Mesenchymal stem cell (in vitro differentiated cells and primary cell): ENCODE measurements at regions not wholly inside any gene's neighbourhood (a gene's known extent, or its start where the extent isn't known, plus 50 kb on each side); places are given as distances from the start of the nearest gene placed in this dataset.

ENCODE experiments used
- DNase-seq: peaks from one replicate; pipeline ENCODE4 v3.0.0-alpha.2; 2013
- H2AFZ ChIP-seq: one replicate; pipeline ENCODE4 v1.6.1; 2013; ENCODE audit warnings: low read depth, mild to moderate bottlenecking, control low read depth, inconsistent platforms, low read length, moderate library complexity
- H2AK5ac ChIP-seq: 2 replicates; pipeline ENCODE4 v1.6.1; 2013; ENCODE audit warnings: low read length, moderate library complexity, mild to moderate bottlenecking, inconsistent platforms; ENCODE audit not compliant: severe bottlenecking
- H2BK120ac ChIP-seq: one replicate; pipeline ENCODE4 v1.6.1; 2013; ENCODE audit warnings: low read depth, mild to moderate bottlenecking, inconsistent platforms, low read length, moderate library complexity
- H2BK12ac ChIP-seq, 2 experiments: one replicate each; pipeline ENCODE4 v1.6.1; 2013; ENCODE audit warnings: inconsistent platforms in 2 of 2, low read length in 2 of 2, mild to moderate bottlenecking in 2 of 2, moderate library complexity in 2 of 2, control low read depth in 1 of 2
- H2BK15ac ChIP-seq: one replicate; pipeline ENCODE4 v1.6.1; 2013; ENCODE audit warnings: mild to moderate bottlenecking, low read depth, inconsistent platforms; ENCODE audit not compliant: poor library complexity, severe bottlenecking
- H2BK5ac ChIP-seq: 2 replicates; pipeline ENCODE4 v1.6.1; 2013; ENCODE audit warnings: low read depth, mild to moderate bottlenecking, low read length, control low read depth, inconsistent platforms; ENCODE audit not compliant: poor library complexity, severe bottlenecking
- H3K14ac ChIP-seq, 2 experiments: one replicate each; pipeline ENCODE4 v1.6.1; 2013; ENCODE audit warnings: inconsistent platforms in 2 of 2, low read length in 2 of 2, control low read depth in 1 of 2, mild to moderate bottlenecking in 1 of 2, moderate library complexity in 1 of 2
- H3K18ac ChIP-seq, 2 experiments: one replicate each; pipeline ENCODE4 v1.6.1; 2013; ENCODE audit warnings: inconsistent platforms in 2 of 2, low read length in 2 of 2, control low read depth in 1 of 2, low read depth in 1 of 2, mild to moderate bottlenecking in 1 of 2
- H3K23ac ChIP-seq, 2 experiments: one replicate each; pipeline ENCODE4 v1.6.1; 2013; ENCODE audit warnings: inconsistent platforms in 2 of 2, low read length in 2 of 2, mild to moderate bottlenecking in 2 of 2, moderate library complexity in 2 of 2, control low read depth in 1 of 2
- H3K27ac ChIP-seq: 2 replicates; pipeline ENCODE4 v1.5.1; 2013; ENCODE audit warnings: mild to moderate bottlenecking, moderate library complexity, low read length, control low read depth, inconsistent platforms; ENCODE audit not compliant: poor library complexity, severe bottlenecking
- H3K27me3 ChIP-seq, 2 experiments: 2 replicates each; pipeline versions ENCODE4 v1.6.1 to v1.7.0; 2013; ENCODE audit warnings: low read length in 2 of 2, mild to moderate bottlenecking in 2 of 2, moderate library complexity in 2 of 2, control low read depth in 1 of 2, inconsistent platforms in 1 of 2; ENCODE audit not compliant: control insufficient read depth in 1 of 2, insufficient read depth in 1 of 2
- H3K36me3 ChIP-seq, 2 experiments: 2 replicates each; pipeline versions ENCODE4 v1.6.1 to v1.7.0; 2013; ENCODE audit warnings: low read length in 2 of 2, control low read depth in 1 of 2, inconsistent platforms in 1 of 2, low read depth in 1 of 2, mild to moderate bottlenecking in 1 of 2; ENCODE audit not compliant: insufficient read depth in 2 of 2, control insufficient read depth in 1 of 2
- H3K4ac ChIP-seq, 2 experiments: one replicate each; pipeline ENCODE4 v1.6.1; 2013; ENCODE audit warnings: inconsistent platforms in 2 of 2, low read length in 2 of 2, mild to moderate bottlenecking in 2 of 2, moderate library complexity in 2 of 2, control low read depth in 1 of 2, low read depth in 1 of 2
- H3K4me1 ChIP-seq: 2 replicates; pipeline ENCODE4 v1.6.1; 2013; ENCODE audit warnings: low read depth, low read length, control low read depth; ENCODE audit not compliant: control insufficient read depth, insufficient read depth
- H3K4me2 ChIP-seq: 2 replicates; pipeline ENCODE4 v1.6.1; 2013; ENCODE audit warnings: low read length, mild to moderate bottlenecking, inconsistent platforms; ENCODE audit not compliant: poor library complexity, severe bottlenecking
- H3K4me3 ChIP-seq, 2 experiments: 2 replicates each; pipeline versions ENCODE4 v1.5.1 to v1.7.0; 2013; ENCODE audit warnings: low read length in 2 of 2, mild to moderate bottlenecking in 2 of 2, control low read depth in 1 of 2, low read depth in 1 of 2; ENCODE audit not compliant: insufficient read depth in 1 of 2
- H3K79me1 ChIP-seq: replicated peaks from 2 replicates; pipeline ENCODE4 v1.6.1; 2013; ENCODE audit warnings: mild to moderate bottlenecking, control low read depth, low read length, inconsistent platforms; ENCODE audit not compliant: poor library complexity, severe bottlenecking
- H3K9ac ChIP-seq: 2 replicates; pipeline ENCODE4 v1.7.0; 2013; ENCODE audit warnings: mild to moderate bottlenecking, low read length, moderate library complexity
- H3K9me3 ChIP-seq: 2 replicates; pipeline ENCODE4 v1.7.0; 2013; ENCODE audit warnings: mild to moderate bottlenecking, low read length; ENCODE audit not compliant: control insufficient read depth
- H4K8ac ChIP-seq: one replicate; pipeline ENCODE4 v1.6.1; 2013; ENCODE audit warnings: inconsistent platforms, mild to moderate bottlenecking, low read length, moderate library complexity
- H4K91ac ChIP-seq: one replicate; pipeline ENCODE4 v1.6.1; 2013; ENCODE audit warnings: mild to moderate bottlenecking, low read length, inconsistent platforms
- WGBS: methylation state at CpG from one replicate; pipeline ENCODE4 v1.1.7; 2013; ENCODE audit warnings: mixed read lengths; 5-methylcytosine and 5-hydroxymethylcytosine counted together

DNA sequence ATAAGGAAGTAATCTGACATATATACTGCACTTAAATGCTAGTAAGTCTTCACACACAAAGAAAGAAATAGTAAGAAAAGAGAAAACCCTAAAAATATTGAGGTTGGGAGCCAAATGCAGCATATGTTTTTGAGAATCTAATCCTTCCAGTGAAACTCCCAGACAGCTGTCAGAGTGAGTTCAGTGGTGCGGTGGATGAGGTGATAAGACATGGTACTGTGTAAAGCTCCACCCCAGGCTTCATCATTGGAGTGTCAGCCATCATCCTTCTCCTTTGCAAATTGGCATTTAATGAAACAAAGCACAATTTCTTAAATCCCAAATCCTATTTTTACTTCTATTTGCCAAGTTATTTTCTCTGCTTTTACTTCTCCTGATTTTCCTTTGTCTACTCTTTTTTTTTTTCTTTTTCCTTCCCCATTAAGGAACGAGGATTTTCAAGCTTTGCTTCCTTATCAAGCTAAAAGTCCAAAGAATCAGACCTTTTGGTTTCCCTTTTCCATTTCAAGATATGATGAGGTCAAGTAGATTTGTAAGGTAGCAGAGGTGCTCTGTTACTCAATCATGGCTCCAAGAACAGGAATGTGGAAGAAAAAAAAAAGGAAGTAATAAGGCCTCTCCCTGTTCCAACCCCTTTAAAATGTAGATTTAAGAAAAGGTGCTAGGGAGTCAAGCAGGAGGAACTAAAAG is 343.3 kb downstream of the SETD4 start:
- Histone ChIP-seq H3K14ac (no peak overlapping the region), H3K36me3 (no peaks in the 10 kb centered on the region), H2AFZ (no peak overlapping the region), H3K18ac (no peak overlapping the region), H2BK15ac (no peak overlapping the region), H3K4me1 (no peaks in the 10 kb centered on the region), H3K4me2 (no peak overlapping the region), H3K27me3 (peaks cover 0 to 25% of the 10 kb centered on the region in 2 experiments), H4K91ac (no peak overlapping the region), H2BK120ac (no peak overlapping the region), H4K8ac (no peak overlapping the region), H3K4ac (no peak overlapping the region), H2BK5ac (no peak overlapping the region), H3K79me1 (no peaks in the 10 kb centered on the region), H3K27ac (no peak overlapping the region), H3K9ac (no peak overlapping the region), H3K9me3 (peaks cover 3% of the 10 kb centered on the region), H2AK5ac (no peak overlapping the region), H2BK12ac (no peak overlapping the region), H3K4me3 (no peak overlapping the region), H3K23ac (no peak overlapping the region)
- WGBS: 60% methylated on average over 1 of the region's 2 CpGs
- DNase-seq: no peak

DNA sequence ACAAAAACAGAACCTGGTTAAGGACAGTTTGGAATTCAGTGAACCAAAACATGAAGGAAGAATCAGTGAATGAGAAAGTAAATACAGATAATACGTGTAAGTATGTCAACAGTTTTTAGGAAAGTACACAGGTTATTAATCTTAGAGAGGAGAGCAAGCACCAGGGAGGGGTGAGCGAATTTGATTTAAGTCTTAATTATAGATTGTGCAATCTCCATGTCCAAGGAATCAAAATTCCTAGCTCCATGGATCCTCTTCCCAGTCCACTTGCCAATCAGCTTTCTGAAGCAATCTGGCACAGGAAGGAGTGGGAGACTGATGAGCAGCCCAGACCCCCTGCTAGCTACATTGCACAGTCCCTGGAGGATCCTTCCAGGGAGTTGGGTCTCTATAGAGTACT is 346.4 kb downstream of the SETD4 start:
- Histone ChIP-seq H2BK12ac (no peak overlapping the region), H3K18ac (no peak overlapping the region), H4K91ac (no peak overlapping the region), H3K4me3 (no peak overlapping the region), H3K79me1 (no peaks in the 10 kb centered on the region), H2AFZ (no peak overlapping the region), H2BK15ac (no peak overlapping the region), H2AK5ac (no peak overlapping the region), H4K8ac (no peak overlapping the region), H3K4me1 (no peaks in the 10 kb centered on the region), H3K4ac (no peak overlapping the region), H3K14ac (no peak overlapping the region), H3K4me2 (no peak overlapping the region), H2BK5ac (no peak overlapping the region), H3K9me3 (no peaks in the 10 kb centered on the region), H3K27ac (no peak overlapping the region), H3K27me3 (peaks cover 0 to 23% of the 10 kb centered on the region in 2 experiments), H2BK120ac (no peak overlapping the region), H3K36me3 (no peaks in the 10 kb centered on the region), H3K23ac (no peak overlapping the region), H3K9ac (no peak overlapping the region)
- DNase-seq: no peak
- WGBS: 91% methylated on average over 1 of the region's 2 CpGs

DNA sequence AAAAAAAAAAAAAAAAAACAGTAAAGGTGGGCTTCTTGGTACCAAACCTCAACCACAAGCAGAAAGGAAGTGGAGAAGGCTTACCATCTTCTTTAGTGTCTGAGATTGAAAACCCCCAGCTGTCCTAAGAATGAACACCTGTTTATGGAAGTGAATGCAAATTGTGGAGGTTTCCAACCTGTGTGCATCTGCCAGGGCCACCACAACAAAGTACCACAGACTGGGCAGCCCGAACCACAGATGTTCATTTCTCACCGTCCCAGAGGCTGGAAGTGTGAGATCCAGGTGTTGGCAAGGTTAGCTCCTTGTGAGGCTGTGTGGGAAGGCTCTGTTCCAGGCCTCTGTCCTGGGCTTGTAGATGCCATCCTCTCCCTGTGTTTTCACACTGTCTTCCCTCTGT is 348.7 kb downstream of the SETD4 start:
- no peak overlapping the region for H3K4ac ChIP-seq
- WGBS: 97% methylated on average over 2 of the region's 2 CpGs
- peaks cover 0 to 29% of the 10 kb centered on the region in 2 experiments for H3K27me3 ChIP-seq
- H3K23ac ChIP-seq: no peak overlapping the region
- H3K4me2 ChIP-seq: no peak overlapping the region
- no peak overlapping the region for H3K27ac ChIP-seq
- DNase-seq: no peak
- no peak overlapping the region for H2BK15ac ChIP-seq
- no peak overlapping the region for H3K9ac ChIP-seq
- no peaks in the 10 kb centered on the region for H3K36me3 ChIP-seq
- no peak overlapping the region for H2BK12ac ChIP-seq
- H2BK120ac ChIP-seq: no peak overlapping the region
- H3K4me1 ChIP-seq: no peaks in the 10 kb centered on the region
- no peaks in the 10 kb centered on the region for H3K9me3 ChIP-seq
- no peak overlapping the region for H4K91ac ChIP-seq
- H2BK5ac ChIP-seq: no peak overlapping the region
- no peak overlapping the region for H2AK5ac ChIP-seq
- H3K14ac ChIP-seq: peak overlapping the region in 1 of 2 experiments; percentile 51
- no peak overlapping the region for H4K8ac ChIP-seq
- peak overlapping the region; percentile 37 for H2AFZ ChIP-seq
- no peak overlapping the region for H3K4me3 ChIP-seq
- H3K18ac ChIP-seq: no peak overlapping the region
- no peaks in the 10 kb centered on the region for H3K79me1 ChIP-seq

DNA sequence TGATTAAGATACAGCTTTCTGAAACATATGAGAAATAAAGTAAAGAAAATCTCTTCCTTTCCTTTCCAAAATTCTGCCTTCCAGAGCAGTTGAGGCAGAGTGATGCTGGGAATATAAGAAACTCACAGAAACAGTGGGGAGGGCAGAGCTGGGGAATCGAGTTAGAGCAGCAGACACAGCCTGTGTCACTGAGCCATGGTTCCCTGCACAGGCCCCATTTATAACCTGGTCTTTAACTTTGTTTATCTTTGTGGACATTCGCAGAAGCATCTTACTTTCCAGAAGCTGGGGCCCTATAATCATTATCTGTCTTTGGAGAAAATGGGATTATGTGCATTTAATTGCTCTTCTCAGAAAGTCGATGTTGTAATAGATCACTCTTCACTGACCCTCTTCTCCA is 349.1 kb downstream of the SETD4 start:
- Histone ChIP-seq H3K4me3 (no peak overlapping the region), H4K8ac (no peak overlapping the region), H3K79me1 (no peaks in the 10 kb centered on the region), H3K36me3 (no peaks in the 10 kb centered on the region), H4K91ac (no peak overlapping the region), H3K9me3 (no peaks in the 10 kb centered on the region), H2BK5ac (no peak overlapping the region), H3K27ac (no peak overlapping the region), H3K4me2 (no peak overlapping the region), H3K27me3 (peaks cover 0 to 28% of the 10 kb centered on the region in 2 experiments), H2BK120ac (no peak overlapping the region), H3K4ac (no peak overlapping the region), H3K18ac (no peak overlapping the region), H2BK15ac (no peak overlapping the region), H3K23ac (no peak overlapping the region), H2AFZ (no peak overlapping the region), H3K9ac (no peak overlapping the region), H2BK12ac (no peak overlapping the region), H2AK5ac (no peak overlapping the region), H3K4me1 (no peaks in the 10 kb centered on the region), H3K14ac (no peak overlapping the region)
- no peak for DNase-seq
- WGBS: 17% methylated on average over 1 of the region's 3 CpGs
